ENCODE measurements at regions not wholly inside any gene's neighbourhood (a gene's known extent, or its start where the extent isn't known, plus 50 kb on each side); places are given as distances from the start of the nearest gene placed in this dataset.

GRCh38 chr9:14383294-14383693, 69.4 kb upstream of the NFIB start:
- TF ChIP-seq CTCF (IDR thresholded peaks at IDR 0.05; ENCODE audit: insufficient read depth, low read length) (no peak), POLR2AphosphoS5 (IDR thresholded peaks at IDR 0.05; ENCODE audit: low read depth) (no peak), GABPA (IDR thresholded peaks at IDR 0.05; ENCODE audit: low read depth) (no peak), REST (IDR thresholded peaks at IDR 0.05; ENCODE audit: insufficient replicate concordance, low read depth) (no peak), SPI1 (IDR thresholded peaks at IDR 0.05; ENCODE audit: borderline replicate concordance, low read depth) (no peak)

Data from HL-60 (cell line).